ENCODE measurements at regions not wholly inside any gene's neighbourhood (a gene's known extent, or its start where the extent isn't known, plus 50 kb on each side); places are given as distances from the start of the nearest gene placed in this dataset.
"Not testable (repeated sequence)": the region's sequence is repeated elsewhere in the genome, so short reads cannot be mapped to it uniquely, and the experiment has no call there.

DNA sequence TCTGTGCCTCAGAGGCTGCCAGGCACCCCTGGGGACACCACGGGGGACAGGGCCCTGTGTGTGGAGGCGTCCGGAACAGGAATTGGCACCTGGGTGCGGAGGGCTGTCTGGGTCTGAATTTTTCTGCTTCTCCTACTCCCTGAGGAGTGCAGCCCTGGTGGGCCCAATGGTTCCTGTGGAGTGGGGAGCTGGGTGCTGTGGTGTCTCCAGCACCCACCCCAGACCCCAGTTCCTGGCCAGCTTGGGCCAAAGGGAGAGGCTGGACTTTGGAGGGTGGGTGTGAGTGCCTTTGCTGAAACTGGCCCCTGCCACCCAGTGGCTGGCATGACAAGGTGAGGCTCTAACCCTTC lies 240.6 kb downstream of the GOLGA6L6 start:
- H3K4me3 ChIP-seq; H4K20me1 ChIP-seq; H3K4me1 ChIP-seq; H3K36me3 ChIP-seq; H3K4me2 ChIP-seq; H3K27me3 ChIP-seq; H3K9ac ChIP-seq; H3K9me3 ChIP-seq (replicated peaks in 1 of 11); H3K27ac ChIP-seq: not testable (repeated sequence)

DNA sequence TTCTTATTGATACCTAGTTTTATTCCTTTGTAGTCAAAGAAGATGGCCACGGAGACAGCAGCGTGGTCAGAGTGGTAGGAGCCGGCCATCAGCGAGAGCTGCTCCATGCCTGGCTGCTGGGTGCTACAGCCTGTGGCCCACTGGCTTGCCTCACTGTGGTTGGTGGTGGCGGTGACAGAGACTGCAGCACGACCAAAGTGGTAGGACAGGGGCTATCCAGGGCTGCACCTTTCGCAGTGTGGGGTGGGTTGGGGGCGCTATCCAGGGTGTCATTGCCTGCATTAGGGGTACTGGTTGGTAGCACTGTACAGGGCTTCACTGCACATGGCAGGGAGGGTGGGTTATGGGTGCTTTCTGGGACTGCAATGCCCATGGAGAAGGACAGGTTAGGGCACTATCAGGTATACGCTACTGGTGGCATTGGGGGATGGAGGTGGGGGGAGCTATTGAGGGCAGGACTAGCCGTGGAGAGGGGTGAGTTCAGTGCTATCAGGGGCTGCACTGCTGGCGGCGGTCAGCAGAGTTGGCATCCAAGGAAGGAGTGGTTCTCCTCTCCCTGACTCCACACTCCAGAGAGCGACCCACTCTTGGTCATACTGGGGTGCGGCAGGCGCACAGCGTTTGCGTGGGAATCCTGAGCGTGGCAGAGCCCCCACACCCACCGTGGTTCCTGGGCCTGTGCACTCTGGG lies 241.1 kb downstream of the GOLGA6L6 start:
- H3K9me3 ChIP-seq (replicated peaks in 1 of 11); H3K4me1 ChIP-seq; H3K4me2 ChIP-seq; H3K36me3 ChIP-seq; H3K4me3 ChIP-seq; H3K9ac ChIP-seq; H3K27ac ChIP-seq; H4K20me1 ChIP-seq; H3K27me3 ChIP-seq: not testable (repeated sequence)

DNA sequence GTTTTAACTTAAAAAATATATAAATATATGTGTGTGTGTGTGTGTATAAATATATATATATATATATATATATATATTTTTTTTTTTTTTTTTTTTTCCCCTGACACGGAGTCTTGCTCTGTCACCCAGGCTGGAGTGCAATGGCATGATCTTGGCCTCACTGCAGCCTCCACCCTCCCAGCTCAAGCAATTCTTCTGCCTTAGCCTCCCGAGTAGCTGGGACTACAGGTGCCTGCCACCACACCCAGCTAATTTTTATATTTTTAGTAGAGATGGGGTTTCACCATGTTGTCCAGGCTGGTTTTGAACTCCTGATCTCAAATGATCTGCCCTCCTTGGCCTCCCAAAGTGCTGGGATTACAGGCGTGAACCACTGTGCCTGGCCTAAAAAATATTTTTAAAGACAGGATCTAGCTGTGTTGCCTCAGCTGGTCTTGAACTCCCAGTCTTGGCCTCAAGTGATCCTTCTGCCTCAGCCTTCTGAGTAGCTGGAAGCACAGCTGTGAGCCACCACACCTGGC lies 243.9 kb downstream of the GOLGA6L6 start:
- H3K27me3 ChIP-seq, H3K4me3 ChIP-seq, H3K4me1 ChIP-seq, H3K4me2 ChIP-seq, H3K9ac ChIP-seq, H3K36me3 ChIP-seq, H3K27ac ChIP-seq: not testable (repeated sequence)
- Histone ChIP-seq H4K20me1 (peaks cover 0 to 12% (median 0%) of the 10 kb centered on the region in 11 experiments; a peak in 1 of 22 replicates), H3K9me3 (replicated peaks in 1 of 11) (peaks cover 12 to 20% (median 14%) of the 10 kb centered on the region in 11 experiments)

DNA sequence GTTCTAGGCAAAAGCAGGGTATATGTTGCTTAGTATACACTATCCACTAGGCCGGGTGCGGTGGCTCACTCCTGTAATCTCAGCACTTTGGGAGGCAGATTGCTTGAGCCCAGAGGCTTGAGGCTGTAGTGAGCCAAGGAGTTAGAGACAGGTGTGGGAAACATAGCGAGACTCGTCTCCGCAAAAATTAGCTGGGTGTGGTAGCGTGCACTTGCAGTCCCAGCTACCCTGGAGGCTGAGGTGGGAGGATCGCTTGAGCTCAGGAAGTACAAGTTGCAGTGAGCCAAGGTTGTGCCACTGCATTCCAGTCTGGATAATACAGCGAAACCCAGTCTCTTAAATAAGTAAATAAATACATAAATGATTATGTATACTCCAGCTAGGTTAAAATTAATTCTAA lies 245.3 kb downstream of the GOLGA6L6 start:
- H3K9ac ChIP-seq, H4K20me1 ChIP-seq, H3K4me1 ChIP-seq, H3K4me3 ChIP-seq, H3K27me3 ChIP-seq, H3K4me2 ChIP-seq, H3K36me3 ChIP-seq, H3K27ac ChIP-seq: not testable (repeated sequence)
- H3K9me3 ChIP-seq (replicated peaks in 1 of 11): peaks cover 12 to 20% (median 14%) of the 10 kb centered on the region in 11 experiments

DNA sequence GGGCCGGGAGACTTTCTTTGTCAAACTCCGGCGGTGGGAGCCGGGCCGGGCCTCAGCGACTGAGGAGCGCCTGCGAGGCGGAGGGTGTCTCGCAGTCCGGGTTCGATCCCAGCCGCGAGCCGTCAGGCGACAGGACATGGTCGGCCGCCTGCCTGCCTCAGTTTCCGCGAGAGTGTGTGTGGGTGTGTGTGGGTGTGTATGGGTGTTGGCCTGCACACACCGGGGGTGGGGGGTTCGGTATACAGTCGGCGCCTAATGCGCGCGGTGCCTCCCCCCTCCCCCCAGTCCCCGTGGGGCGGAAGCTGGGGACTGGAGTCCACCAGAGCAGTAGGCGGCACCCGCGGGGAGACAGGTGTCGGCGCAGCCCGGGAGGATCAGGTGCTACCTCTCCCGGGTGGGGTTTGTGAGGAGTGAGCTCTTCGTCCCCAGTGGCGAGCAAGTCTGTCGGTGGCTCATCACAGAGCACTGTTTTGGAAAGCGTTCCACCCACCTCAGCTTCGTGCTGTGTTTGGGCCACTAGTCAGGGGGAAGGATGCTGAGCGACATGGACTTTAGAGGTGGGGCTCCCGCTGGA lies 246.3 kb downstream of the GOLGA6L6 start:
- H3K4me3 ChIP-seq: no peak overlapping the region
- no peaks in the 10 kb centered on the region for H3K36me3 ChIP-seq
- no peaks in the 10 kb centered on the region for H3K27me3 ChIP-seq
- H4K20me1 ChIP-seq: 0 out of 22 replicates have a peak, but pooled peaks cover 0 to 4% (median 0%) of the 10 kb centered on the region in 11 experiments
- peaks cover 12 to 20% (median 14%) of the 10 kb centered on the region in 11 experiments for H3K9me3 ChIP-seq (replicated peaks in 1 of 11)
- TF ChIP-seq Cebpa-rat (IDR thresholded peaks at IDR 0.05): no peak
- H3K27ac ChIP-seq: no peak overlapping the region
- H3K4me1 ChIP-seq: no peaks in the 10 kb centered on the region
- no peak overlapping the region for H3K4me2 ChIP-seq
- no peak overlapping the region for H3K9ac ChIP-seq

DNA sequence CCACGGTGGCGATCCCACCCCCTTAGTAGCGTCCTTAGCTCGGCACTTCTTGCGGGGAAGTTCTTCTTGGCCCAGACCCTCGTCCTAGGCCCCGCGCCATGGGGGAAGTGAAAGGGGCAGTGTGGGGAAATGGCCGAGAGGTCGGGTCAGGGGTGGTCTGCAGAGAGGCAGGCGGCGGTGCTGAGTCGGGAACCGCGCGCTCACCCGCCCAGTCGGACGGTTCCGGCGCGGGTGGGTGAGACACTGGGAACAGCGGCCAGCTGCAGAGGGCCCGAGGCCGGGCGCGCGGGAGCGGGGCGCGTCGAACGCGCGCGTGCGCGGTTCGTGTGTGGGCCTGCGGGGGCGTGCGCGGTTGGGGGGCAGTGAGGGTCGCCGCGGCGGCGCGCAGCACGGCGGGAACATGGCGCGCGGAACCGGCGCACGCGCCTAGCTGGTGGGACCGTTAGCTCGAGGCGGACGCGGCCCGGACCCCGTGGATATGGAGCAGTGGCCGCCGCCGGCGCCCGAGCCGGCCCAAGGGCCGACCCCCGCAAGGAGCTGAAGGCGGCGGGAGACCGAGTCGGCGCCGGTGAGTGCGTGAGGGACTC lies 246.9 kb downstream of the GOLGA6L6 start:
- no peak for TF ChIP-seq Cebpa-rat (IDR thresholded peaks at IDR 0.05)
- no peak overlapping the region for H3K4me3 ChIP-seq
- H3K4me1 ChIP-seq: no peaks in the 10 kb centered on the region
- 0 out of 22 replicates have a peak, but pooled peaks cover 0 to 4% (median 0%) of the 10 kb centered on the region in 11 experiments for H4K20me1 ChIP-seq
- no peak overlapping the region for H3K4me2 ChIP-seq
- no peaks in the 10 kb centered on the region for H3K36me3 ChIP-seq
- no peak overlapping the region for H3K9ac ChIP-seq
- H3K27me3 ChIP-seq: no peaks in the 10 kb centered on the region
- H3K9me3 ChIP-seq (replicated peaks in 1 of 11): peaks cover 12 to 20% (median 14%) of the 10 kb centered on the region in 11 experiments
- H3K27ac ChIP-seq: no peak overlapping the region

DNA sequence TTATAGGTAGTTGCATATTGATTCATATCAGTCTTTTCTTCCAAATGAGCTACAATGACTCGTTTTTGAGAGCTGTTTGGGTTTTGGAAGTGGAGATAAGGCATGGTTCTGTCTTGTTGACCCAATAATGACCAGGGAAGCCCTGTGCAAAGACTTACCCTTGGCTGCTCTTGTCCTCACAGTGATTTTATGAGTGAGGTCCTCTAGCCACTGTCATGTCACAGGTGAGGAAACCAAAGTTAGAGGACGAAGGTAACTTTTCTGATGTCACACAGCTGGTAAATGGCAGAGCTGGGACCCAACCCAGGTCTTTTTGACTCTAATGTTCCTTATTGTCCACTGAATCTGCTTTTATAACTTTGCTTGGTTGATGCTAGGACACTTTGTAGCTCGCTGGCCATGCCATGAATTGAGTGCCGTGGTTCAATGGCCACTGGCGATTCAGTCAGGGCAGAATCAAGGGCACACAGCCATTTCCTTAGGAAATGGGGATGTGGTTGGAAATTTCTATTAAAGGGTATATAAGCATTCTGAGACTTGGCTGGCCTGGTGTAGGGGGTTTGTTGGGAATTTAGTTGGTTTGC lies 249.1 kb downstream of the GOLGA6L6 start:
- H3K27me3 ChIP-seq, H3K9ac ChIP-seq: not testable (repeated sequence)

DNA sequence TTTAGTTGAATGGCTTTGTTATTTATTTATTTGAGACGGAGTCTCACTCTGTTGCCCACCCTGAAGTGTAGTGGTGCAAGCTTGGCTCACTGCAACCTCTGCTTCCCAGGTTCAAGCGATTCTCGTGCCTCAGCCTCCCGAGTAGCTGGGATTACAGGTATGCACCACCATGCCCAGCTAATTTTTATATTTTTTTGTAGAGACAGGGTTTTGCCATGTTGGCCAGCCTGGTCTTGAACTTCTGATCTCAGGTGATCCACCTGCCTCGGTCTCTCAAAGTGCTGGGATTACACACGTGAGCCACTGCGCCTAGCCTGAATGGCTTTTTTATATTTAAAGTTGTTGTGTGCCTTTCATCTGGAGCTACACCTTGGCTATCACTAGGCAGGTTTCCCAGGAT lies 250.0 kb downstream of the GOLGA6L6 start:
- not testable (repeated sequence) for H3K4me3 ChIP-seq, H3K9ac ChIP-seq, H3K27me3 ChIP-seq, H3K27ac ChIP-seq, H3K36me3 ChIP-seq, H4K20me1 ChIP-seq, H3K4me1 ChIP-seq, H3K4me2 ChIP-seq
- peaks cover 12 to 20% (median 14%) of the 10 kb centered on the region in 11 experiments for H3K9me3 ChIP-seq (replicated peaks in 1 of 11)

More for the DNA sequence above, 249.1 kb downstream of the GOLGA6L6 start:
- not testable (repeated sequence) for H3K4me1 ChIP-seq, H3K27ac ChIP-seq, H3K4me2 ChIP-seq, H4K20me1 ChIP-seq, H3K36me3 ChIP-seq, H3K4me3 ChIP-seq
- peaks cover 12 to 20% (median 14%) of the 10 kb centered on the region in 11 experiments for H3K9me3 ChIP-seq (replicated peaks in 1 of 11)

DNA sequence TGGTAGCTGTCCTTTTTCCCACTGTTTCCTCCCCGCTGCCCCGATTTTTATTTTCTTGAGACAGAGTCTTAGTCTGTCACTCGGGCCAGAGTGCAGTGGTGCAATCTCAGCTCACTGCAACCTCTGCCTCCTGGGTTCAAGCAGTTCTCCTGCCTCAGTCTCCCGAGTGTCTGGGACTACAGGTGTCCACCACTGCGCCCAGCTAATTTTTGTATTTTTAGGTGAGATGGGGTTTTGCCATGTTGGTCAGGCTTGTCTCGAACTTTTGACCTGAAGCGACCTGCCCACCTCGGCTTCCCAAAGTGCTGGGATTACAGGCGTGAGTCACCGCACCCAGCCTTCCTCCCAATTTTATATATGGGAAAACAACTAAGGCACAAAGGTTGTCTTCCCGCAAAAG lies 251.0 kb downstream of the GOLGA6L6 start:
- peaks cover 12 to 20% (median 14%) of the 10 kb centered on the region in 11 experiments for H3K9me3 ChIP-seq (replicated peaks in 1 of 11)
- H3K9ac ChIP-seq, H3K27me3 ChIP-seq, H3K4me2 ChIP-seq, H3K4me1 ChIP-seq, H3K36me3 ChIP-seq, H3K4me3 ChIP-seq, H4K20me1 ChIP-seq, H3K27ac ChIP-seq: not testable (repeated sequence)

DNA sequence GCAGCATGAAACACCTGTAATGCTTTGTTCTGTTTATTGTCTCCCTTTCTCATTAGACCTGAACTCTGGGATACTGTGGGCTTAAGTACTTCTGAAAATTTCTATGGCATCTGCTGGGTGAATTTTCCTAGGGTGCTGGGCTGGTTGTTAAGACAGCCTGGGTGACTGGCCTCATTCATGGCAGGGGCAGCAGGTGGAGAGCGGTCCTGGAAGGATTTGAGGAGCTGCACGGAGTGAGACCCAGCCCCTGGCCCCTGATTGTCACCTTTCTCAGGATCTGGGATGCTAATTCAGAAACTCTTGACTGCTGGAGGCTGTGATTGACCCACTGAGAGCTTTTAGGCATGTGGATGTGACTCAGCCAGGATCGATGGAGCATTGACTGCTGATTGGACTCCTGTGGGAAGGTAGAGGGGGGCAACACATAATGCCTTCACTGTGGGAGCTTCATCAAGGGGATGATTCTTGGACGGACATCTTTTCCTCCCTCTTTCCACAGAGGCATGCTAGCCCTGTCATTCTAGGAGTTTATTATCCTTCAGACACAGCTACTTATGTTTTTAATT lies 252.0 kb downstream of the GOLGA6L6 start:
- H3K36me3 ChIP-seq; H3K4me1 ChIP-seq; H3K27me3 ChIP-seq; H3K27ac ChIP-seq; H4K20me1 ChIP-seq; H3K4me2 ChIP-seq; H3K4me3 ChIP-seq; H3K9me3 ChIP-seq (replicated peaks in 1 of 11); H3K9ac ChIP-seq: not testable (repeated sequence)

DNA sequence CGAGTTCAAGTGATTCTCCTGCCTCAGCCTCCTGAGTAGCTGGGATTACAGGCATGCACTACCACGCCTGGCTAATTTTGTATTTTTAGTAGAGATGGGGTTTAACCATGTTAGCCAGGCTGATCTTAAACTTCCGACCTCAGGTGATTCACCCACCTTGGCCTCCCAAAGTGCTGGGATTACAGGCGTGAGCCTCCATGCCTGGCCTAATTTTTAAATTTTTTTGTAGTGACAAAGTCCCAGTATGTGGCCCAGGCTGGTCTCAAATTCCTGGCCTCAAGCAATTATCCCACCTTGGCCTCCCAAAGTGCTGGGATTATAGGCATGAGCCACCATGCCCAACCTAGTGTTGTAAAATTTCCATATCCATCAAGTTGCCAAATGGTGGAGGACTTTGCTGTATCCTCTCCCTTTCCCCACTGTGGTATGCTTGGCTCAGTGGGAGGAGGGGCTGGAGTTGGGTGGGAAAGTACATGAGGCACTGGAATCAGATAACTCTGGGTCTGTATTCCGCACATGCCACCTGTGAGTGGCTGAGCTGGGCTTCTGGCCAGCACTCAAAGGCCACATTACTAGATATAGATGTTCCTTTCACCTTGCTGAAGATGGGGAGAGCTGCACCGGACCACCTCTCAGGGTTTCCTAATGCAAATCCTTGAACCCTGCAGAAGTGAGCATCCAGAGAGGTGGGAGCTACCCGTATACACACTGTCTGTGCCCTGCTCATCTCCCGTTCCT lies 252.6 kb downstream of the GOLGA6L6 start:
- H3K27ac ChIP-seq; H3K9me3 ChIP-seq (replicated peaks in 1 of 11); H3K4me2 ChIP-seq; H3K4me3 ChIP-seq; H4K20me1 ChIP-seq; H3K27me3 ChIP-seq; H3K4me1 ChIP-seq; H3K36me3 ChIP-seq; H3K9ac ChIP-seq: not testable (repeated sequence)

DNA sequence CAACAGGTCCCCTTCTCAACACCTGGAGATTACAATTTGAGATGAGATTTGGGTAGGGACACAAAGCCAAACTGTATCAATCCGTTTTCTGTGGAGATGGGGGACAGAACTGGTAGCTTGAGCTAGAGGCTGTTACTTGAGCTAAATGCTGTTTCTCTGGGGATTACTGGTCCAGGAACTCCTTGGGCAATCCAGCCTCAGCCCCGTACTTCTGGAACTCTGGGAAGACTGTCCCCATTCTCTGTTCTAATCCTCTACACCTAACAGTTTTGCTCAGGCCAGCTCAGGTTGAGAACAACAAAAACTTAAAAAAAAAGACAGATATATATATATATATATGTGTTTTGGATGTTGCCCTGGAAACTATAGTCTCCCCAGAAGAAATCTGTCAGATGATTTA lies 255.0 kb downstream of the GOLGA6L6 start:
- not testable (repeated sequence) for H3K4me1 ChIP-seq; H3K36me3 ChIP-seq; H3K9ac ChIP-seq; H3K4me2 ChIP-seq; H3K9me3 ChIP-seq (replicated peaks in 1 of 11); H3K27ac ChIP-seq; H3K27me3 ChIP-seq; H4K20me1 ChIP-seq; H3K4me3 ChIP-seq

All from BLaER1 treated with 17β-estradiol and CSF1 and Interleukin-3, amounts not matched to agents 10 nM and 100 nM (cell line).